HepG2 (cell line): ENCODE measurements at regions not wholly inside any gene's neighbourhood (a gene's known extent, or its start where the extent isn't known, plus 50 kb on each side); places are given as distances from the start of the nearest gene placed in this dataset.

Experiments
- BCL6 ChIP-seq: IDR thresholded peaks from 2 replicates; pipeline ENCODE4 v1.6.1; 2016; ENCODE audit warnings: missing genetic modification reagents, missing compliant biosample characterization
- JUNB ChIP-seq: sonication (generic); formaldehyde crosslinking; IDR thresholded peaks from 2 replicates; pipeline ENCODE4 v1.8.0; 2022; ENCODE audit warnings: missing genetic modification reagents, mild to moderate bottlenecking, borderline replicate concordance
- RNF2 ChIP-seq: fragments of 450-650 bp; conservative IDR thresholded peaks from 2 replicates; pipeline ENCODE4 v1.6.1; 2016; ENCODE audit warnings: low read depth
- TBP ChIP-seq: sonication (generic); formaldehyde crosslinking; IDR thresholded peaks from 2 replicates; pipeline ENCODE4 v1.5.0; 2020; ENCODE audit warnings: missing genetic modification reagents
- TF ChIP-seq, protein P1 (sequence below): sonication (generic); formaldehyde crosslinking; IDR thresholded peaks from 2 replicates; pipeline ENCODE4 v1.4.0; 2020; ENCODE audit warnings: missing genetic modification reagents
- TF ChIP-seq, protein P2 (sequence below): sonication (generic); formaldehyde crosslinking; IDR thresholded peaks from 2 replicates; pipeline ENCODE4 v1.5.0; 2020; ENCODE audit warnings: mild to moderate bottlenecking, missing genetic modification reagents, moderate library complexity

DNA sequence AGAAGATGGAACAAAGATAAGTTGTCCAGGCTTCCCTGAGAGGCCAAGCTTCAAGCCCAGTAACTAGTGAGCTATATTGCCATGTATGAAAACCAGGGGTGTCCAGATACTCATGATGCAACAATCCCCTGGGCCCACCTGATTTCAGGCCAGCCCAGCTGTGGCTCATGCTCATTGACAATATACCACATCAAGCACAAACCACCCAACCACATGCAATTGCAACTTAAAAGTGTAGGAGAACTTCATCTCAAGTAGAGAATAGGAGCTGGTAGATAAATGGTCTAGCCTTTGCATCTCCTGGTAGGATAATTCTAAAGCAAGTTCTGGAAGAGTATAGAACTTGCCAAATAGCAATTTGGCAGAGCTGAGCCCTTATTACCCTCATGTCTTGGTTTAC is 561.3 kb downstream of the IGSF11 start:
- TF ChIP-seq JUNB (CRISPR knock-in tag) (no peak), TBP (CRISPR knock-in tag) (no peak), BCL6 (CRISPR knock-in tag) (no peak), RNF2 (no peak)
- TF ChIP-seq, protein P1, sequence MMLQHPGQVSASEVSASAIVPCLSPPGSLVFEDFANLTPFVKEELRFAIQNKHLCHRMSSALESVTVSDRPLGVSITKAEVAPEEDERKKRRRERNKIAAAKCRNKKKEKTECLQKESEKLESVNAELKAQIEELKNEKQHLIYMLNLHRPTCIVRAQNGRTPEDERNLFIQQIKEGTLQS: no peak
- TF ChIP-seq, protein P2, sequence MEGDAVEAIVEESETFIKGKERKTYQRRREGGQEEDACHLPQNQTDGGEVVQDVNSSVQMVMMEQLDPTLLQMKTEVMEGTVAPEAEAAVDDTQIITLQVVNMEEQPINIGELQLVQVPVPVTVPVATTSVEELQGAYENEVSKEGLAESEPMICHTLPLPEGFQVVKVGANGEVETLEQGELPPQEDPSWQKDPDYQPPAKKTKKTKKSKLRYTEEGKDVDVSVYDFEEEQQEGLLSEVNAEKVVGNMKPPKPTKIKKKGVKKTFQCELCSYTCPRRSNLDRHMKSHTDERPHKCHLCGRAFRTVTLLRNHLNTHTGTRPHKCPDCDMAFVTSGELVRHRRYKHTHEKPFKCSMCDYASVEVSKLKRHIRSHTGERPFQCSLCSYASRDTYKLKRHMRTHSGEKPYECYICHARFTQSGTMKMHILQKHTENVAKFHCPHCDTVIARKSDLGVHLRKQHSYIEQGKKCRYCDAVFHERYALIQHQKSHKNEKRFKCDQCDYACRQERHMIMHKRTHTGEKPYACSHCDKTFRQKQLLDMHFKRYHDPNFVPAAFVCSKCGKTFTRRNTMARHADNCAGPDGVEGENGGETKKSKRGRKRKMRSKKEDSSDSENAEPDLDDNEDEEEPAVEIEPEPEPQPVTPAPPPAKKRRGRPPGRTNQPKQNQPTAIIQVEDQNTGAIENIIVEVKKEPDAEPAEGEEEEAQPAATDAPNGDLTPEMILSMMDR: no peak
